ENCODE measurements at regions not wholly inside any gene's neighbourhood (a gene's known extent, or its start where the extent isn't known, plus 50 kb on each side); places are given as distances from the start of the nearest gene placed in this dataset.
"Not testable (repeated sequence)": the region's sequence is repeated elsewhere in the genome, so short reads cannot be mapped to it uniquely, and the experiment has no call there.

GRCh38 chr3:181326637-181327223 lies 337.2 kb upstream of the DNAJC19 start:
- TF ChIP-seq CTCF (IDR thresholded peaks at IDR 0.05; ENCODE audit: unreplicated experiment), result peak; percentile 79
- H3K36me3 Mint-ChIP-seq (ENCODE audit: low read depth, unreplicated experiment), result peaks cover 3% of the 10 kb centered on the region
- H3K4me1 Mint-ChIP-seq (ENCODE audit: unreplicated experiment), result peaks cover 2% of the 10 kb centered on the region
- H3K4me3 Mint-ChIP-seq (ENCODE audit: unreplicated experiment), result no peak overlapping the region
- H3K27me3 Mint-ChIP-seq (ENCODE audit: unreplicated experiment), result no peaks in the 10 kb centered on the region
- H3K27ac Mint-ChIP-seq (ENCODE audit: unreplicated experiment), result no peak overlapping the region
- DNase-seq (ENCODE audit: low spot score), result peak; percentile 10
- peaks cover 8% of the 10 kb centered on the region for H3K9me3 Mint-ChIP-seq (ENCODE audit: unreplicated experiment)

GRCh38 chr3:181324516-181324915 lies 335.0 kb upstream of the DNAJC19 start:
- not testable (repeated sequence) for H3K27ac Mint-ChIP-seq (ENCODE audit: unreplicated experiment); H3K4me1 Mint-ChIP-seq (ENCODE audit: unreplicated experiment); DNase-seq (ENCODE audit: low spot score); H3K4me3 Mint-ChIP-seq (ENCODE audit: unreplicated experiment); H3K9me3 Mint-ChIP-seq (ENCODE audit: unreplicated experiment); H3K27me3 Mint-ChIP-seq (ENCODE audit: unreplicated experiment); H3K36me3 Mint-ChIP-seq (ENCODE audit: low read depth, unreplicated experiment)

- peaks cover 5% of the 10 kb centered on the region for H3K4me1 Mint-ChIP-seq (ENCODE audit: unreplicated experiment)
- peaks cover 4% of the 10 kb centered on the region for H3K9me3 Mint-ChIP-seq (ENCODE audit: unreplicated experiment)
- no peak overlapping the region for H3K27ac Mint-ChIP-seq (ENCODE audit: unreplicated experiment)
- TF ChIP-seq CTCF (IDR thresholded peaks at IDR 0.05; ENCODE audit: unreplicated experiment), result no peak
- no peak overlapping the region for H3K4me3 Mint-ChIP-seq (ENCODE audit: unreplicated experiment)
- H3K27me3 Mint-ChIP-seq (ENCODE audit: unreplicated experiment), result no peaks in the 10 kb centered on the region
- peaks cover 3% of the 10 kb centered on the region for H3K36me3 Mint-ChIP-seq (ENCODE audit: low read depth, unreplicated experiment)
- no peak for DNase-seq (ENCODE audit: low spot score)
Observed at GRCh38 chr3:181318321-181318720, 328.8 kb upstream of the DNAJC19 start.

DNA sequence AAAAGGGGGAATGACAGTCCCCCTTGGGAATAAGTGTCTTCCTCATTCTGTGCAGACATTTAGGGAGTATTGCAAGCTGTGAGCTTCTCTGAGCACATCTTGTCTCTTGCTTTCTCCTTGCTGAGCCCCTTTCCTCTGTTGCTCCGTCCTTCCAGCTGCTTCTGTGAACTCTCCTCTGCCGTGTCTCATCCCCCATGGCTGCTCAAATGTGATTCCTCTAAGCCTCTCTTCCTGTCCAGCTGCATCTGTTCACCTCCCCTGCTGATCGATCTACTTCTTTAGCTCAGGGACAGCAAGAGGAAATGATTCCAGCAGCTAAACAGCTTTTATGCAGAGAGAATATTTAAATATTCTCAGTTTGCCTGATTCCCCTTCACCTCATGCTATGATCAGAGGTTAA lies 328.0 kb upstream of the DNAJC19 start:
- H3K4me1 Mint-ChIP-seq (ENCODE audit: unreplicated experiment), result peaks cover 13% of the 10 kb centered on the region
- DNase-seq (ENCODE audit: low spot score), result no peak
- no peak overlapping the region for H3K27ac Mint-ChIP-seq (ENCODE audit: unreplicated experiment)
- TF ChIP-seq CTCF (IDR thresholded peaks at IDR 0.05; ENCODE audit: unreplicated experiment), result no peak
- H3K9me3 Mint-ChIP-seq (ENCODE audit: unreplicated experiment), result peaks cover 4% of the 10 kb centered on the region
- no peak overlapping the region for H3K4me3 Mint-ChIP-seq (ENCODE audit: unreplicated experiment)
- peaks cover 3% of the 10 kb centered on the region for H3K36me3 Mint-ChIP-seq (ENCODE audit: low read depth, unreplicated experiment)
- no peaks in the 10 kb centered on the region for H3K27me3 Mint-ChIP-seq (ENCODE audit: unreplicated experiment)

DNA sequence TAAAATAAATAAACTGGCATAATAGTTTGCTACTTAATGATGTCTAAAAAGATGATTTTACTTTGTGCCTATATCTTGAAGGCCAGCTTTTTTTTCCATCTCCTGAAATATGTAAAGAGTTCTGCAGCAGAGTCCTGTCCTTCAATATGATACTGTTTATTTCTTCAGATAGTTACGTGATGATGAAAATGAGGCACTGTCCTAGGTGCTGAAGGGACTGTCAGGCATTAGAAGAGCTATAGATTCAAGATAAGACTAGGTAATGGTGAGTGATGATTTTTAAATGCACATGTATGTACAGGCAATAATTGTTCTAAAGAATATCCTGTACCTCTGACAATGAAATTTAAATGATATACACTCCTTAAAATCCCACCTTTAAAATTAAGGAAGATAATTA lies 326.9 kb upstream of the DNAJC19 start:
- no peak for TF ChIP-seq CTCF (IDR thresholded peaks at IDR 0.05; ENCODE audit: unreplicated experiment)
- no peaks in the 10 kb centered on the region for H3K27me3 Mint-ChIP-seq (ENCODE audit: unreplicated experiment)
- DNase-seq (ENCODE audit: low spot score), result peak; percentile 25

More for the DNA sequence above, 326.9 kb upstream of the DNAJC19 start:
- Mint-ChIP-seq H3K9me3 (ENCODE audit: unreplicated experiment) (no peaks in the 10 kb centered on the region), H3K27ac (ENCODE audit: unreplicated experiment) (no peak overlapping the region), H3K4me3 (ENCODE audit: unreplicated experiment) (no peak overlapping the region), H3K36me3 (ENCODE audit: low read depth, unreplicated experiment) (no peaks in the 10 kb centered on the region), H3K4me1 (ENCODE audit: unreplicated experiment) (peaks cover 19% of the 10 kb centered on the region)
